ENCODE measurements at regions not wholly inside any gene's neighbourhood (a gene's known extent, or its start where the extent isn't known, plus 50 kb on each side); places are given as distances from the start of the nearest gene placed in this dataset.

DNA sequence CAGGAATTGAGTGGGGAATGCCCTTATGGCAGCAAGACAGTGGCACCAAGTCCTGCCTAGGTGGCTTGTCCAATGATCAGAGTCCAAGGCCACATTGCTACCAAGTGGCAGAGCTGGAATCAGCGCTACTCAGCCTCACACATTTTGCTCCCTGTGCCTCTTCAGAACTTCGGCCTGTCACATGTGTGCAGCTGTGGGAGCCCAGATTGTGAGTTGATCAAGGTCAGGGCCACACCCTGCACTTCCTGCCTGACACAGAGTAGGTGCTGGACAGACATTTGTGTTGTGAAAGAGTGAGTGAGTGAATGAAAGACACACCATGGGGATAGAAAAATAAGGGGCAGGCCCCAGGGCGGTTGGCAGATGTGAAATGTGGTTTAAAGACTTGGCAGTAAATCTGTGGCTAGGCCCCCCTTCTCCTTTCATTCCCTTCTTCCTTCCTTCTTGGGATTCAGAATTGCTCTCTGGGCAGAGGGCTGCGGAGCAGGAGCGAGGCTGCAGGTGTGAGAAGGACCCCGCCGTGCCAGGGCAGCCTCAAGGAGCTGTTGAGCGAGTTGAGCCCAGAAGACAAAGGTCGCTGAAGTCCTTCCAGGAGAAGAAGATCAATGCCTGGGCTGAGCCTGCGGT, 83.5 kb downstream of the SLC25A47 start:
- TF ChIP-seq CTCF (IDR thresholded peaks at IDR 0.05): no peak
- H3K36me3 ChIP-seq: no peaks in the 10 kb centered on the region
- peaks cover 4 to 44% of the 10 kb centered on the region in 2 donors for H3K4me1 ChIP-seq
- H3K9me3 ChIP-seq: no peaks in the 10 kb centered on the region
- no peaks in the 10 kb centered on the region for H3K27me3 ChIP-seq
- H3K27ac ChIP-seq: peak overlapping the region in 1 of 2 donors; percentile 21
- H3K4me3 ChIP-seq: no peak overlapping the region
- ATAC-seq (peak; percentile 64), DNase-seq (peak in 1 of 4 donors; percentile 69)
- intact Hi-C loops (cut with DNase I): no loop called here

DNA sequence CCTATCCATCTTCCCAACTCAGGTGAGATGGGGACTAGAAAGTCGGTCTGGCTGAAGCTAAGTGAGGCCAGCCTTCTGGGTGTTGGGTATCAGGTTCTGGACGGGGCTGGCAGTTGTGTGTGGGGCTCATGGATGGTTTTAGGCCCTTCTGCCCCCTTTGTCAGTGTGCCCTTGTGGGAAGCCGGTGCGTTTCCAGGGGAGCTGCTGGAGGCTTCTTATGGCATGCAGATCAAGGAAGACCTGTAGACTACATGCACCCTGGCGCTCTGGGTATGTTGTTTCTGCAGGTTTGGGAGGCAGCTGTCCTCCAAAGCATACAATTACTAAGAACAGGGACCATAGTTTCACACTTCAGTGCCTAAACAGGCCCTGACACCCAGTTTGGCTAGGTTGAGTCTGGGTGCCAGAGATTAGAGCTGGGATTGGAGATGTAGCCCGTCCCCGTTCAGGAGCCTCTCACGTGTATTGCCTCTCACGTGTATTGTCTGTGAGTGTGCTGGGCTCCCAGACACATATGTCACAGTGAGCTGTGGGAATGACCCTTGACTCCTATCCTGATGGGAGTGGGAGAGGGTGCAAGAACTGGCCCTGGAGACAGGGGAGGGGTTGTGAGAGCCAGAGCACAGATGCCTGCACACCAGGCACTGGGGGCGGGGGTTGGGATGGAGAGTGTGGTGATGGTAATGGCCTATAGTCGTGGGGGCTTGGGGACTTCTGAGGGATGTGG, 84.4 kb downstream of the SLC25A47 start:
- H3K9me3 ChIP-seq: no peaks in the 10 kb centered on the region
- no peak for DNase-seq
- no peaks in the 10 kb centered on the region for H3K27me3 ChIP-seq
- H3K36me3 ChIP-seq: no peaks in the 10 kb centered on the region
- intact Hi-C loops (cut with DNase I): no loop called here
- no peak overlapping the region for H3K4me3 ChIP-seq
- no peak for TF ChIP-seq CTCF (IDR thresholded peaks at IDR 0.05)
- H3K27ac ChIP-seq: no peak overlapping the region
- peaks cover 4 to 35% of the 10 kb centered on the region in 2 donors for H3K4me1 ChIP-seq
- ATAC-seq: no peak

DNA sequence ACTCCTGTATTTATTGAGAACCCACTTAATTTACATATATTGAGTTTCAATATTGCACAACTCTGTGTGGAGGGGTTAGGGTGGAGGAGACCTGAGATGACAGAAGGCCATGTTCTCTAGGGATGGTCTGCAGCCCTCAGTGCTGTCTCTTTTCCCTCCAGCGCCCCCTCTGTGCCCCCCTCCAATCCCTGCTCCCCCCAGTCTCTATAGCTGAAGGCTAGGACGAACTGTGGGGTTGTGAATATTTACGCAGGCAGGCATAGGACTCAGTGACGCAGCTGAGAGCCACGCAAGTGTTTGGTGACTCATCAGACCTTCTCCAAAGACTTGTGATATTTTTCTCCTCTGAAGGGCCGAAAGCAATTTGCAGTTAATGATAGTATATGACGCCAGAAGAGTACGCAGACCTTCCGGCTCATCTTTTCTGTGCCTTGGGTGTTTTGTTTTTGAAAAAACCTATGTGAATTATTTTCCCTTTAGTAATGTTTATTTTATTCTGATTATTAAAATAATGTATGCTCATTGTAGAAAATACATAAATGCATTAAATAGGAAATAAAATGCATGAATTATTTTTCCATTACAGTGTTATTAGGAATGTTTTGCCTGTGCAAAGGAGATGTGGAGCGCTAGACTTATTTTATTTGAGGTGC, 85.3 kb downstream of the SLC25A47 start:
- peaks cover 4 to 32% of the 10 kb centered on the region in 2 donors for H3K4me1 ChIP-seq
- intact Hi-C loops (cut with DNase I): no loop called here
- H3K27ac ChIP-seq: no peak overlapping the region
- peak in 2 of 4 donors; percentile 51 to 60 for DNase-seq
- H3K9me3 ChIP-seq: no peaks in the 10 kb centered on the region
- H3K27me3 ChIP-seq: no peaks in the 10 kb centered on the region
- ATAC-seq: peak; percentile 84
- no peak overlapping the region for H3K4me3 ChIP-seq
- H3K36me3 ChIP-seq: no peaks in the 10 kb centered on the region
- TF ChIP-seq CTCF (IDR thresholded peaks at IDR 0.05): no peak

DNA sequence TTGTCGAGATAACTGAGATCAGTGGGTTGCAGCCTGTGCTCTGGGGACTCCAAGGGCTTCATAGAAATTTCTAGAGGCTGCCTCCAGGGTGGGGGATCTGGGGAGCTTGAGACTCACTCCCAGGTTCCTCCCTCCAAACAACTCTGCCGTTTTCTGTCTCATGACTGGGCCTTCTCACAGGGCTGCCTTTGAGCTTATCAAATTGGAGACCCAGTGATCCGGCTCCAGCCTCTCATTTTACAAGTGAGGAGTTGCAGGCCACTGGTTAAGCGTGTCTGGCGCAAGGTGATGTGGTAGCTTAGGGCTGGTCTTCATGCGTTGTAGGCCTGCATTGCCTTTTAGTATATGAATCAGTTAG, 85.8 kb downstream of the SLC25A47 start:
- ATAC-seq (no peak), DNase-seq (no peak)
- Histone ChIP-seq H3K27ac (no peak overlapping the region), H3K27me3 (no peaks in the 10 kb centered on the region), H3K36me3 (no peaks in the 10 kb centered on the region), H3K4me3 (no peak overlapping the region), H3K9me3 (no peaks in the 10 kb centered on the region), H3K4me1 (peaks cover 4 to 32% of the 10 kb centered on the region in 2 donors)
- intact Hi-C loops (cut with DNase I): no loop called here
- TF ChIP-seq CTCF (IDR thresholded peaks at IDR 0.05): no peak

GRCh38 chr14:100409651-100410050, 86.5 kb downstream of the SLC25A47 start:
- ATAC-seq (no peak), DNase-seq (no peak)
- H3K27ac ChIP-seq: no peak overlapping the region
- H3K4me1 ChIP-seq: peaks cover 4 to 32% of the 10 kb centered on the region in 2 donors
- no peak for TF ChIP-seq CTCF (IDR thresholded peaks at IDR 0.05)
- H3K9me3 ChIP-seq: no peaks in the 10 kb centered on the region
- no peaks in the 10 kb centered on the region for H3K36me3 ChIP-seq
- H3K27me3 ChIP-seq: no peaks in the 10 kb centered on the region
- intact Hi-C loops (cut with DNase I): no loop called here
- H3K4me3 ChIP-seq: no peak overlapping the region
